ENCODE measurements at regions not wholly inside any gene's neighbourhood (a gene's known extent, or its start where the extent isn't known, plus 50 kb on each side); places are given as distances from the start of the nearest gene placed in this dataset.
"Not testable (repeated sequence)": the region's sequence is repeated elsewhere in the genome, so short reads cannot be mapped to it uniquely, and the experiment has no call there.

DNA sequence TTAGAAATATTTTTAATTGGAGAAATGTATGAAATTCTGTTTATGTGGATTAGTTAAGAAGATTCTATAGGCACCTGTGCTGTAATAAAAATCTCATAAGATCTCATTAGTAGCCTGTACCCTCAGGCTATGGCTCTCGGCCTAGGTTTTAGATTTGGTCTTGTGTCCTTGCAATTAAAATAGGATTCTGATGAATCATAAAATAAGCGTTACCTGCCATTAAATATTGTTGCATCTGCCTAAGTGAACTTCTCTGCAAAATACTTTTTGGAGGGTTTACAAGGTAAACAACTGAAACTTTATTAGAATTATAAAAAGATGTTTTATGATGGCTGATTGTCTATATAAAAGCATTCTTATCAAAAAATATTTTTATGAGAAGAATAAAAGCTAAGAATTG is 804.1 kb upstream of the ANO3 start:
- no peak for DNase-seq

DNA sequence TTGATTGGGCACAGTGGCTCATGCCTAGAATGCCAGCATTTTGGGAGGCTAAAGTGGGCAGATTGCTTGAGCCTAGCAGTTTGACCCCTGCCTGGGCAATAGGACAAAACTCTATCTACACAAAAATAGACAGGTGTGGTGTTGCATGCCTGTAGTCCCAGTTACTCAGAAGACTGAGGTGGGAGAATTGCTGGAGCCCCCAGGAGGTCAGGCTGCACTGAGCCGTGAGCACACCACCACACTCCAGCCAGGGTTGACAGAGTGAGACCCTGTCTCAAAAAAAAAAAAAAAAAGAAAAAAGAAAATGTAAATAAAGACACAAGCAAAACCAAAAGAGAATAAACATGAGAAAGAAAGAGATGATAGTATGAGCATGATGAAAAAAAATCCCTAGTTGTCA is 802.4 kb upstream of the ANO3 start:
- no peak for DNase-seq

DNA sequence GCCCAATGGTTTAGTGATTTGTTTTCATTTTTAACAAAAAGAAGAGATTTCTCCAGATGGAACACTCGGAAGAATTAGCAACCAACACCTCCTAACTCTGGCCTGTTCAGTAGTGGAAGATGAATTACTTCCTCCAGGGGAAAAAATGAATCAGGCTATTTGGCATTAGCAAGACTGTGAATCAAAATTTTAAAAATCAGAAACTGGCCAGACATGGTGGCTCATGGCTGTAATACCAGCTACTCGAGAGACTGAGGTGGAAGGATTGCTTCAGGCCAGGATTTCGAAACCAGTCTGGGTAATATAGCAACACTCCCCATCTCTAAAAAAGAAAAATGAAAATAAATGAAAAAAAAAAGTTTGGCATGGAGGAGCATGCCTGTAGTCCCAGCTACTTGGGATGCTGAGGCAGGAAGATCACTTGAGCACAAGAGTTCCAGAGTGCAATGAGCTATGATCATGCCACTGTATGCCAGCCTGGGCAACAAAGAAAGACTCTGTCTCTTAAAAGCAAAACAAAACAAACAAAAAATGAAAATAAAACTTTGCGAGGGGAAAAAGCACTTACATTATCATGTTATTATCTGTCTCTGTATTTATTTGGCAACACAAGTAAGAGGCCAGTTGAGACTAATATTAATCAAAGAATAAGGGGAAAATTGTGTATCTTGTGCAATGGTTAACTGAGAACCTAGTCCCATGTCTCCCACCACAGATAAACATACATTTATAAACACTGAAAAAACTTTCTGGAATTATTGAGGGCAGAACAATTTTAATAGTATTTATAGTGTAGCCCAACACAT is 796.3 kb upstream of the ANO3 start:
- DNase-seq: no peak

DNA sequence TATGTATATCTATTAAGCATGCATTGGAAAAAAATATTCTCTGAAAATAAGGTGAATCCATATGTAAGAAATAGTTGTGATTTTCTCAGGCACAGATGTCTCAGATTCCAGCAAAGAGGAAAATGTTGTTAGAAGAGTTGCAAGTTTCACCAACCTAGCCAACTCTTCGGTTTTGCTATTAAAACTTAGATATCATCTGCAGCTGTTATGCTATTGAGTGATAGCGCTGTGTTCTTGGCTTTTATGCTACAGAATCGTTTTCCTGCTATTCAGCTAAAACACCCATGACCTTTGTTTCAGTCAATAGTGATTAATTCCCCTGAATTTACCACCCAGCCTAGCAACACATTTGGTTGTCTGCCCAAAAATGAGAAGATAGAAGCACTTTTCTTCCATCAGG is 795.6 kb upstream of the ANO3 start:
- peak; percentile 44 for DNase-seq

DNA sequence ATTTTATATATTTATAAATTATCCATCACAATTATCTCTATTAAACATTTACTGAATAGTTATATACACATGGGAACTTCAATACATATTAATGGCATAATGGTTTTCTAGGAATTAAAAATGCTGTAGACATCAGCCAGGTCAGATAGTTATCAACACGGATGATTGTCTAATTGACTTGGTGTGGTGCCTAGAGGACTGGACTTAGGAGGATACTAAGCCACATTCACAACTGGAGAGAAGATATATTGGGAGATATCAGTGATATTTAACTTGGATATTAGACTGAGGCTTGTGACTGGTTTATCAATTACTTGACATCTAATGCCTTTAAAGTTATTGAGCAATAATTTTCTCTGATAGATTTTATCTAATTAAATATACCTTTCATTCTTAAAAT is 794.5 kb upstream of the ANO3 start:
- DNase-seq: no peak

DNA sequence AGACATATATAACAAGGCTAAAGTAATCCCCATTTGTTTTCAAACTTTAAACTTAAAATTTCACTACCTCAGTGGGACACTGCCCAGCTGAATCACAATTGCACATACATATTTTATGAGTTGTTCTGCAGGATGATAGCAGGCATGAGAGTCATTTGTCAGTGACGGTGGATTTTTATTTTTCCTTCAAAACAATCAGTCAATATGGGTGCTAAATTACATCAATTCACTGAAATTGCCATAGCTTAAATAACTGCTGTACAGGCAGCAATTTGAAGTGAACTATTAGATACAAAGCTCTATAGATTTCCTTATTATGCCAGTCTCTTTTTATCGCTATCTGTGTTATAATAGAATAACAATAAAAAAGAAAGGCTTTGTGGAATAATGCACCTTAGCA is 784.6 kb upstream of the ANO3 start:
- DNase-seq: peak; percentile 20

DNA sequence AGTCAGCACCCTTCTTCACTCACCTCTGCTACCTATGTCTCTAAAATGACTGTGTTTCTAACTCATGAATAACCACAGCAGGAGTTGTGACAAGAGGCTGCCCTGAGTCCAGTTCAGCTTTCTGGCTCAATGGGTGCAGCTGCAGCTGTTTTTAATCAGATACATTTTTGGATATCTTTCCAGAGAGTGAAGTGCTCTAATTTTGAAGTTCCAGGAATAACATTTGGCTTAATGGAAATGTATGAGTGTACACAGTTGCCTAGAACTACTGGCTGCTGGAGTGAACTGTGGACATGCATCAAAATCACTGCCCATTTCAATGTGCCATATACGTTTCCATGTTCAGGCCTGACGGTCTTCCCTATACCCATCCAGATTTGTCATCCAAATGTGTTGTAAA is 769.5 kb upstream of the ANO3 start:
- peak; percentile 16 for DNase-seq

DNA sequence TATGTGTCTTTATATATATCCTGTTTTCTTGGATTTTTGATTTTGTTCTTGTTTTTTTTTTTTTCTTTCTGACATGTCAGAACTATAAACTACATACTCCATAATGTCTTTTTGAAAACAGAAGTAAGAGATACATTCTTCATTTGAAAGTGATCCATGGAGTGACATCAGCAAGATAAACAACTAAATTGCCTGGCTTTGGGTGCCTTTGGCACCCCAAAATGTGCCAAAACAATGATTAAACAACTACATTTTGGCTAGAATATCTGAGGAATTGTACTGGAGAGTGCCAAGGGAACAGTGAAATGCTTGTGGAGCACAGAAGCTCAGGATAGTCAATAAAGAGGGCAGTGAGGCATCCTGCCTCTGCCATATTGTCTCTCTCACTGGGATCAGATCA is 766.1 kb upstream of the ANO3 start:
- no peak for DNase-seq

DNA sequence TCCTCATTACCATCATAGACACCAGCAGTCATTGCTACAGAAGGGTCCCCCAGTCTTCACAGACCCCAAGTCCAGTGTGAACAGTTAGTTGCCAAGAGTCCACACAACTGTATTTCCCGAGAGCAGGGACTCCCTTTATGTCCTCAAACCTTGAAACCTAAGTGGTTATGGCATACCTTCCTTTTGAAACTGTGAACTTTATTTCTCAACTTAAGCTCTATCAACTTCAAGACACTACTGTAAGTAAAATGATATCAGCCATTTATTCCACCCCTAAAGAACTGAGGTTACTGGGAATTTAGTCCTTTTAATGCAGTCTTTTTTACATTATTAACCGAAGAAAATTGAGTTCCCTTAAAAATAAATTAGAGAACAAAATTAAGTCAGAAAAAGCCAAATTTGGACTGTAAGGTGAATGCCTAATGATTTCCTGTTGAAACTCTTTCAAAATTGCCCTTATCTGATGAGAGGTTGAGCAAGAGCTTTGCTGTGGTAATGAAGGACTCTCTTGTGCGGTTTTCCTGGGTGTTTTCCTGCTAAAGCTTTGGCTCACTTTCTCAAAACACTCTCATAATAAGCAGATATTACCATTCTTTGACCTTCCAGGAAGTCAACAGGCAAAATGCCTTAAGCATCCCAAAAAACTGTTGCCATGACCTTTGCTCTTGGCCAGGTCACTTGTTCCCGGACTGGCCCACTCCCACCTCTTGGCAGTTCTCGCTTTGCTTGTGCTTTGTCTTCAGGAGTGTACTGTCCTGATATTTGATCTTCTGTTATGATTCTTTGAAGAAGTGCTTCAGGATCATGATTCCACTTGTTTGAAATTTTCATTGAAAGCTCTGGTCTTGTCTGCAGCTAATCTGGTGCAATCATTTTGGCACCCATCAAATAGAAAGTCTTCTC is 765.4 kb upstream of the ANO3 start:
- no peak for DNase-seq

DNA sequence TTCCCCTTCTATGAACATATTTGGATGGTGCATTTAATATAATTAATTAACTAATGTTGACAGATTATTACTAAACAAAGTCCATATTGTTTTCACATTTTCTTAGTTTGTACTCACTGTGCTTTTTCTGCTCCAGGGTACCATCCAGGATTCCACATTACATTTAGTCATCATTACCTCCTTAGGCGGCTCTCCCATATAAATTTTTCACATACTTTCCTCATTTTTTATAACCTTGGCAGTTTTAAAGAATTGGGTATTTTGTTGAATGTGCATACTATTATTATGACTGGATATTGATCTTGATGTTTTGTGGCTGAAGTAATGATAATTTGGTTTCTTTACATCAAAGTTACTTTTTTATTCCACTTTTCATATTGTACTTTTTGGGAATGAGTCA is 755.6 kb upstream of the ANO3 start:
- no peak for DNase-seq

DNA sequence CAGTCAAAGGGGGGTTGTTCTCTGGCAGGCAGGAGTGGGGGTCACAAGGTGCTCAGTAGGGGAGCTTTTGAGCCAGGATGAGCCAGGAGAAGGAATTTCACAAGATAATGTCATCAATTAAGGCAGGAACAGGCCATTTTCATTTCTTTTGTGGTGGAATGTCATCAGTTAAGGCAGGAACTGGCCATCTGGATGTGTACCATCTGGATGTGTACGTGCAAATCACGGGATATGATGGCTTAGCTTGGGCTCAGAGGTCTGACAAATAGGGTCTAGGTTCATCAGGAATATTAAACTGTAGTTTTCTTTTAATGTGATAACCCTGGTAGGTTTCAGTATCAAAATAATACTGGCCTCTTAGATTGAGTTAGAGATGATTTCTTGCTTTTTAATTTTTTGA is 752.4 kb upstream of the ANO3 start:
- not testable (repeated sequence) for DNase-seq

DNA sequence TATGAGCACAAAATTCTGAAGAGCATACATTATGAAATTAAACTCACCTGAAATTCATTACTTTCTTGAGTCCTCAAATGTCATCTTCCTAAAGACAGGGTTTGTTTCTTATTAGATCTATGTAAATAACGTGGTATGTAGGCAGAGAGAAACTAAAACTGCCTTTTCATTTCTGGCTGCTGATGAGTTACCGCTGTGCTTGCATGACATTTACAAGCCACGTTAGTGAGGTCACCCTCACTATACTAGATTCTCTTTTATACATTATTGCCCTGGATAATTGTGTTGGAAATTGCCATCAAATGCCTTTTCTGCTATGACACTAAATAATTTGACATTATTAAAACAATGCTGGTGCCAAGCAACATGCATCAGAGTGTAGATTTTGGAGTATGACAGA is 748.3 kb upstream of the ANO3 start:
- DNase-seq: peak; percentile 9

DNA sequence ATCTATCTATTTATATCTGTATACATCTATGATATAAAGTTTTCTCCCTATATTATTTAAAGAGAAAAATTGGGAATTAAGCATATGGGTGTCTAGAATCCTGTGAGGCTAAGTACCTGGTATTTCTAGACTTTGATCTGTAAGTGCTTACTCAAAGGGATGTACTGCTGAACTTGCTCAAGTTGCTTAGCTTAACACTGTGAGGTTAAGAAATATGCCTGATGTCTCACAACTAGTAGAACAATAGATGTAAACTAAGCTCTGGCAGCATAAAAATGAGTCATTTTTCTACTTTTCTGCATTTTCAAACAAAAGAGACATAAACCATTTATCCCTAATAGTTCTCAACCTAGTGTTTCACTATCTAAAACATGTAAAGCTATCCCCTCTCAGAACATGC is 744.4 kb upstream of the ANO3 start:
- no peak for DNase-seq

DNA sequence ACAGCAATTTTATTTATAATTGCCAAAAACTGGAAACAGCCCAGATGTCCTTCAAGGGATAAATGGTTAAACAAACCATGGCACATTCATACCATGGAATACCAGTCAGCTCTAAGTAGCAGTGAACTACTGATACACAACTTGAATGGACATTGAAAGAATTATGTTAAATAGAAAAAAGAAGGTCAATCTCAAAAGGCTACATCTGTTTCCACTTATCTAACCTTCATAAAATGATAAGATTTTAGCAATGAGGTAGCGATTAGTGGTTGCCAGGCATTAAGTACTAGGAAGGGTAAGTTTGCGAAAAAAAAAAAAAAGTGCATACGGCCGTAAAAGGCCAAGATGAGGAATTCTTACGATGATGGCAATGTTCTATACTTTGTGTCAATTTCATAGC is 738.7 kb upstream of the ANO3 start:
- no peak for DNase-seq

DNA sequence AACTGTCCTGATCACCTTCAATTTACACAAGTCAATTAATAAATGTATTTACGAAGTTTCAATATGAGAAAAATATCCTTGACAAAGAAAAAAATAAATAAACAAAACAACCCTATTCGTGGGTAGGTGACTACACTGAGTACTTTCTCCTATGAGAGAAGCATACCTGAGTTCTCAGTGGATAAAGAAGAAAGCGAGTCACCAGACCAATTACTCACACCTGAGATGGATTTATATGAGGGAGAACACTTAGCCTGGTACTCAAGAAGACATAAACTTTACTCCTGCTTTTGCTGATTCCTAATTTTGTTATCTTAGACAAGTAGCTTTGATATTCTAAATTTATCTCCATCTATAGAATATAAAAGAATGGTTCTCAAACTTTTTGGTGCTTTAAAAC is 735.2 kb upstream of the ANO3 start:
- DNase-seq: no peak

DNA sequence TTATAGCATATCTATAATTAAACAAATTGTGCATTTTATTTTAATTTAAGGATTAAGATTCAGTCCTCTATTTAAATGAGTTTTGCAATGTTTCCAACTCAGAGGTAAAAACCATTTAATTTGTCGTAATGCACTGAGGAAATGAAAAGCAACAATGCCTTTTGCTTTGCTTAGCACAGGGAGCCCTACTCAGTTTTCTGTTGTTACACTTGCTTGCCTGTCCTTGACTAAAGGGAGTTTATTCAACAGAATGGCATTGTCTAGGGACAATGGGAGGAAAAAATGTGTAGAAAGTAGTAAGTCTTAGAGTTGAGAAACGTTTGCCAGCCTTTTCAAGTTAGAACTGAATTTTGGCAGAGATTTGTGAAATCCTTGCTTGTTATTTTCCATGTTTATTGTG is 734.2 kb upstream of the ANO3 start:
- no peak for DNase-seq

DNA sequence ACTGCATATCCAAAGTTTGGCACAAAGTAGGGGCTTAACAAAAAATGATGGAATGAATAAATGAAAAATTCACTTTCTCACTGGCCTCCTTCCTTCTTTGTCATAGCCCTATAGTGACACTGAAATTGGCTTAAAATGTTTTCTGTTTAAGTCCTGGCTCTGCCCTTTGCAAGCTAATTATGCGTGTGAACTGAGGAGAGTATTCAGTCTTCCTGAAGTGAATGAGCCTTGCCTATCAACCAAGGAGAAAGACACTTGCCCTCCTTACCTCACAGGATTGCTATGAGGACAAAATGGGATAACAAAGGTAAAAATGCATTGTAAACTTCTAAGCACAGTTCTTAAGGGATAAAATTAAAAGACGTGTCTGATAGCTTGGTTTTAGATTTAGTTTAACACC is 729.8 kb upstream of the ANO3 start:
- DNase-seq: no peak

DNA sequence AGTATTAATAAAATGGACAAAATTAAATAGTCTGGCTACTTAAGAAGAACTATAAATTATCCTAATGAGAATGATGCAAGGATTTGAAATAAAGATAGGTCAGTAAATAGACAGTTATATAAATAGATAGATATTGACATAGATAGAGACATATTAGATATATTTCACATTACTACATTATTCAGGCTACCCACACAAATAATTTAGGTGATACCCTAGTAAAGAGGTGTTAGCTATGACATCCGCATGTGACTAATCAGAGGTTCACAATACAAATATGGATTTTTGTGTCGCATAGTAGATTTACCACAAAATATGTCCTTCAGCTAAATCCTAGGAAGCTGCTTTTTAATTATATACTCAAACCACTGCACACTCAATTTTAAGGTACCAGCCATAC is 729.0 kb upstream of the ANO3 start:
- no peak for DNase-seq

DNA sequence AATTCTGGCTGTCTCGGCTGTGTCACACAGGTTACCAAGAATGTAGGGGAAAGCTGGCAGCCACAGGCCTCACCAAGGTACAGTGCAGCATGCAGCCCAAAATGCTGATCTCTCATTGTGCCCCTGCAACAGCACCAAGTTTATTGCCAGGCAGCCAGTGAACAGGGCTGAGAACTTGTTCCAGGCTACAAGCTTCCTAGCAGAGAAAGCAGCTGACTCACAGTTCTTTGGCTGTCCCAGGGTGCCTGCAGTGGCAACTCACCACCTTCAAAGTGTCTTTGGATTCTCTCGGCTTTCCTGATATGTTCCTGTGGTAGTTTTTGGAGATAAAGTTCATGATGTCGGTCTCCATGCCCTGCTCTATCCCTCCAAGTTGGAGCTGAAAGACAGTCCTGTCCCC is 719.1 kb upstream of the ANO3 start:
- DNase-seq: no peak

DNA sequence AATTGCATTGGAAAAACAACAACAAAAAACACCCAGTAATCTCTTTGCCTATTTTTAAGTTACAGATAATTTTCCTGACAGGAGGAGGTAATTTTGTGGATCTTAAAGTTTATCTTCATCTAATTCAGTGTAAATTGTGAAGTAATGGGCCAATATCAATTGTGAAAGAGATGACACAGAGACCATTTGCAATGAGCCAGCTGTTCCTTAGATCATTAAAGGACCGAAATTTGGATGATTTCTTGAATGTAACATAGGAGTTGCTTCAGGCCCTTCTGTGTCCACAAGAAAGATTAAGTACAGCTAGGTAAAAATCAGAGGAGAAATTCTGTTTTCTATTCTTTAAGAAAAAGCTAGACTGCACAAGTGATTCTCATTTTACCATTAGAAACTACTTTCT is 718.5 kb upstream of the ANO3 start:
- no peak for DNase-seq

DNA sequence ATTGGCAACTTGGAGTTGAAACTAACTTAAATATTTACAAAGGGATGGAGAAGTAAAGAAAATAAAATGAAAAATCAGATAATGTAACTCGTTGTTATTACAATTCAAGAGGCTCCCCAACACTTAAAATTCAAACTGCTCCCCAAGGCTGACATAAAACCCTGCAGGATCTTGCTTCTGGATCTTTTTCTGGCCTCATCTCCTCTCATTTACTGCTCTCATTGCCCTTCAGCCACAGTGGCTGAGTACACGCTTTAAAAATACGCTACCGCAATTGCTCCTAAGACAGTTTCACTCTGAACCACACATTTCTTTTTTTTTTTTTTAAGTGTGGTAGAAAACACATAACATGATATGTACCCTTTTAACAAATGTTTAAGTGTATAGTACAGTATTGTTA is 718.1 kb upstream of the ANO3 start:
- DNase-seq: no peak

DNA sequence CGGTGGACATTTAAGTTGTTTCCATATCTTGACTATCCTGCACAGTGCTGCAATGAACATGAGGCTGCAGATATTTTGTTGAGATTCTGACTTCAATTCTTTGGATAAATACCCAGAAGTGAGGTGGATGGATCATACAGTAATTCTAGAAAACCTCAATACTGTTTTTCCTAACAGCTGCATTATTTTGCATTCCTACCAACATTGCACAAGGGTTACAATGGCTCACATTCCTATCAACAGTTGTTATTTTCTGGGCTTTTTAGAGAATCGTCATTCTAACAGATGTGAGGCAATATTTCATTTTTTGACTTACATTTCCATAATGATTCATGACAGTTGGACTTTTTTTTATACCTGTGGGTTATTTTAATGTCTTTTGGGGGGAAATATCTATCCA is 716.9 kb upstream of the ANO3 start:
- no peak for DNase-seq

DNA sequence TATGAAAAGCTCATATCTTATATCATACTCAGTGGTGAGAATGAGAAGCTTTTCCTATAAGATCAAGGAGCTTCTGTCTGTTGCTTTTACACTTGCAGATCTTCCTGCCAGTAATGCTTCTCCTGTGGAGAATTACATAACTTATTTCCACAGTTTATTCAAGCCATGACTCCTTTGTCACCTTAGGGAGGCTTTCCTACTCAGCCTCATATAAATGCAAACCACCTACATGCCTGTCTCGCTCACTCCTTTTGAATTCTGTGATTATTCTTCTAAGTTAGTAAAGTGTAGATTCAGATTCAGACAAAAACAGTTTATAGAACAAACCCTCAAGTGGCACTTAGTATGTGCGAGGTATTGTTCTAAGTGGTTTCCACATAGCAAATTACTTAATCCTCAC is 716.1 kb upstream of the ANO3 start:
- no peak for DNase-seq

DNA sequence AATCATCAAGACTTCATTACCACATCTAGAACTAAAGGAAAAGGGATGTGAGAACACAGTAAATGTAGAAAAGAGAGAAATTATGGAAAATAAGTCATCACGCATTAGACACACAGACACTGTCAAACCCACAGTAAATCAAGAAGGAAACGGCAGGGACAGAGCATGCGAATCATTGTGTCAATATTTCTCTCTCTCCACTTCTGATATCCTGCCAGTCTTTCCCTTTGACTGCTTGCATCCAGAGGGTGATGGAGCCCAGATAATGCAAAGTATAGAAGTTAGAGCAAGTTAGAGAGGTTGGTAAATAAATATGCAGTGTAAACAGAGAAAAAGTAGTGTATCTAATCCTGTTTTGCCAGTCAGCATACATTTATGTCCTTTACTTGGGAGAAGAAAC is 706.8 kb upstream of the ANO3 start:
- no peak for DNase-seq
